ENCODE measurements at regions not wholly inside any gene's neighbourhood (a gene's known extent, or its start where the extent isn't known, plus 50 kb on each side); places are given as distances from the start of the nearest gene placed in this dataset.
A peak's percentile ranks its signal among the peaks of the same experiment; 100 is the strongest.

GRCh38 chr14:65794674-65795279 lies 382.2 kb downstream of the FUT8 start:
- Mint-ChIP-seq H3K4me3 (ENCODE audit: unreplicated experiment) (no peak overlapping the region), H3K27ac (ENCODE audit: unreplicated experiment) (no peak overlapping the region), H3K9me3 (ENCODE audit: unreplicated experiment) (no peaks in the 10 kb centered on the region), H3K36me3 (ENCODE audit: low read depth, unreplicated experiment) (no peaks in the 10 kb centered on the region), H3K27me3 (ENCODE audit: unreplicated experiment) (no peaks in the 10 kb centered on the region), H3K4me1 (ENCODE audit: unreplicated experiment) (no peaks in the 10 kb centered on the region)
- DNase-seq (ENCODE audit: low spot score), result no peak
- TF ChIP-seq, protein P1, sequence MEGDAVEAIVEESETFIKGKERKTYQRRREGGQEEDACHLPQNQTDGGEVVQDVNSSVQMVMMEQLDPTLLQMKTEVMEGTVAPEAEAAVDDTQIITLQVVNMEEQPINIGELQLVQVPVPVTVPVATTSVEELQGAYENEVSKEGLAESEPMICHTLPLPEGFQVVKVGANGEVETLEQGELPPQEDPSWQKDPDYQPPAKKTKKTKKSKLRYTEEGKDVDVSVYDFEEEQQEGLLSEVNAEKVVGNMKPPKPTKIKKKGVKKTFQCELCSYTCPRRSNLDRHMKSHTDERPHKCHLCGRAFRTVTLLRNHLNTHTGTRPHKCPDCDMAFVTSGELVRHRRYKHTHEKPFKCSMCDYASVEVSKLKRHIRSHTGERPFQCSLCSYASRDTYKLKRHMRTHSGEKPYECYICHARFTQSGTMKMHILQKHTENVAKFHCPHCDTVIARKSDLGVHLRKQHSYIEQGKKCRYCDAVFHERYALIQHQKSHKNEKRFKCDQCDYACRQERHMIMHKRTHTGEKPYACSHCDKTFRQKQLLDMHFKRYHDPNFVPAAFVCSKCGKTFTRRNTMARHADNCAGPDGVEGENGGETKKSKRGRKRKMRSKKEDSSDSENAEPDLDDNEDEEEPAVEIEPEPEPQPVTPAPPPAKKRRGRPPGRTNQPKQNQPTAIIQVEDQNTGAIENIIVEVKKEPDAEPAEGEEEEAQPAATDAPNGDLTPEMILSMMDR (IDR thresholded peaks at IDR 0.05; ENCODE audit: unreplicated experiment), result no peak

GRCh38 chr14:65798216-65798615 lies 385.7 kb downstream of the FUT8 start:
- Mint-ChIP-seq H3K4me3 (ENCODE audit: unreplicated experiment) (no peak overlapping the region), H3K9me3 (ENCODE audit: unreplicated experiment) (no peaks in the 10 kb centered on the region), H3K36me3 (ENCODE audit: low read depth, unreplicated experiment) (no peaks in the 10 kb centered on the region), H3K27ac (ENCODE audit: unreplicated experiment) (peak overlapping the region; percentile 43), H3K4me1 (ENCODE audit: unreplicated experiment) (no peaks in the 10 kb centered on the region), H3K27me3 (ENCODE audit: unreplicated experiment) (peaks cover 2% of the 10 kb centered on the region)
- TF ChIP-seq, protein P1 (IDR thresholded peaks at IDR 0.05; ENCODE audit: unreplicated experiment), result no peak
- DNase-seq (ENCODE audit: low spot score), result no peak

DNA sequence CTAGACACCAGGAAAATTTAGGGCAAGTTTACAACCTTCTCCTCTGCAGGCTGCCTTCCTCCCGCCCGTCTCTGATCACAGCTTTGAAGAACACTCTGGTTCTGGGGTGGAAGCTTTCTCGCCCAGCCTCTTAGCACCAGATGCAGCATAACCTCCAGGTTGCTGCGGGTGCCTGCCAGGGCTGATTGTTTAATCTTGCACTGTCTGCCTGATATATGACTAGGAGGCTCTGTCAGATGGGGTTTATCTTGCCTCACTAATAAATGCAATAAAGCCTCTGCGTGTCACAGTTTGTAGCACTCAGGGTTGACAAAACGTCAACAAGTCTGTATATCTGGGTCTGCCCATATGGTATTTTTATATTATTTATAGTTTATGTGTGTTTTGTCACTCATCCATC lies 388.2 kb downstream of the FUT8 start:
- no peaks in the 10 kb centered on the region for H3K9me3 Mint-ChIP-seq (ENCODE audit: unreplicated experiment)
- no peak overlapping the region for H3K4me3 Mint-ChIP-seq (ENCODE audit: unreplicated experiment)
- no peaks in the 10 kb centered on the region for H3K36me3 Mint-ChIP-seq (ENCODE audit: low read depth, unreplicated experiment)
- peaks cover 3% of the 10 kb centered on the region for H3K27me3 Mint-ChIP-seq (ENCODE audit: unreplicated experiment)
- no peak for DNase-seq (ENCODE audit: low spot score)
- no peaks in the 10 kb centered on the region for H3K4me1 Mint-ChIP-seq (ENCODE audit: unreplicated experiment)
- TF ChIP-seq, protein P1 (IDR thresholded peaks at IDR 0.05; ENCODE audit: unreplicated experiment), result no peak
- H3K27ac Mint-ChIP-seq (ENCODE audit: unreplicated experiment), result no peak overlapping the region

- H3K9me3 Mint-ChIP-seq (ENCODE audit: unreplicated experiment), result no peaks in the 10 kb centered on the region
- H3K27me3 Mint-ChIP-seq (ENCODE audit: unreplicated experiment), result peaks cover 3% of the 10 kb centered on the region
- H3K4me1 Mint-ChIP-seq (ENCODE audit: unreplicated experiment), result no peaks in the 10 kb centered on the region
- no peaks in the 10 kb centered on the region for H3K36me3 Mint-ChIP-seq (ENCODE audit: low read depth, unreplicated experiment)
- no peak overlapping the region for H3K4me3 Mint-ChIP-seq (ENCODE audit: unreplicated experiment)
- DNase-seq (ENCODE audit: low spot score), result no peak
- H3K27ac Mint-ChIP-seq (ENCODE audit: unreplicated experiment), result no peak overlapping the region
- TF ChIP-seq, protein P1 (IDR thresholded peaks at IDR 0.05; ENCODE audit: unreplicated experiment), result no peak
These were observed 389.7 kb downstream of the FUT8 start for GRCh38 chr14:65802196-65802595.

DNA sequence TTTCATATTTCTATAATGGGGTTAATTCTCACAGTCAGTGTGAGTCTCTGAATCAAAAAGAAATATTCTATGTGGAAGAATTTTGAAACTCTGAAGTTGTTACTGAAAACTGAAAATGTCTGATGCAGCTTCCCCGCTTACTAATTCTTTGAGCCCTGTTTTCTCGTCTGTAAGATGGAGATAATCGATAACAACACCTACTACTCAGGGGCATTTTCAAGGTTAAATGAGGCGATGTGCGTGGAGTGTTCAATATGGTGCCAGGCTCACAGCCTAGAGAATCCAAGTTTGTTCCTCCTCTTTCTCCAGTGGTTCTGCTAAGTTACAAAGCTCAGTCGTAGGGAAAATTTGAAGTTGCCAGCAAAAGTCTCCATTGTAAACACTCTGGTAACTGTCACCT lies 391.4 kb downstream of the FUT8 start:
- no peaks in the 10 kb centered on the region for H3K4me1 Mint-ChIP-seq (ENCODE audit: unreplicated experiment)
- TF ChIP-seq, protein P1 (IDR thresholded peaks at IDR 0.05; ENCODE audit: unreplicated experiment), result no peak
- no peak for DNase-seq (ENCODE audit: low spot score)
- H3K27me3 Mint-ChIP-seq (ENCODE audit: unreplicated experiment), result peaks cover 3% of the 10 kb centered on the region
- H3K27ac Mint-ChIP-seq (ENCODE audit: unreplicated experiment), result no peak overlapping the region
- no peaks in the 10 kb centered on the region for H3K36me3 Mint-ChIP-seq (ENCODE audit: low read depth, unreplicated experiment)
- H3K4me3 Mint-ChIP-seq (ENCODE audit: unreplicated experiment), result no peak overlapping the region
- no peaks in the 10 kb centered on the region for H3K9me3 Mint-ChIP-seq (ENCODE audit: unreplicated experiment)
